Thoracic aorta (tissue), 2 donors: ENCODE measurements at regions not wholly inside any gene's neighbourhood (a gene's known extent, or its start where the extent isn't known, plus 50 kb on each side); places are given as distances from the start of the nearest gene placed in this dataset.

Source experiments
- ATAC-seq: fragments of 150-250 bp; one replicate; pipeline ENCODE4 v1.8.0; 2017; ENCODE audit warnings: low read depth; ENCODE audit not compliant: insufficient number of reproducible peaks, low FRiP score
- DNase-seq: peaks from one replicate; pipeline ENCODE4 v3.0.0-alpha.2; 2020; ENCODE audit warnings: low spot score
- H3K27ac ChIP-seq, 2 donors: fragments of 200-600 bp; sonication (generic); 1 replicate in 1 of 2; 2 replicates in 1 of 2; pipeline ENCODE4 v1.5.1; 2016; ENCODE audit warnings: mild to moderate bottlenecking in 2 of 2, moderate library complexity in 2 of 2
- H3K27me3 ChIP-seq: fragments of 200-600 bp; sonication (generic); replicated peaks from 2 replicates; pipeline ENCODE4 v1.6.0; 2016; ENCODE audit warnings: mild to moderate bottlenecking; ENCODE audit not compliant: insufficient read depth
- H3K36me3 ChIP-seq: fragments of 200-600 bp; sonication (generic); one replicate; pipeline ENCODE4 v1.5.1; 2016
- H3K4me1 ChIP-seq, 2 donors: fragments of 200-600 bp; sonication (generic); 1 replicate in 1 of 2; 2 replicates in 1 of 2; pipeline versions ENCODE4 v1.5.1 to v1.6.0; 2016; ENCODE audit warnings: low read depth in 2 of 2, mild to moderate bottlenecking in 1 of 2; ENCODE audit not compliant: control insufficient read depth in 1 of 2
- H3K4me3 ChIP-seq: fragments of 200-600 bp; sonication (generic); 2 replicates; pipeline ENCODE4 v1.5.1; 2016; ENCODE audit warnings: mild to moderate bottlenecking
- H3K9me3 ChIP-seq: fragments of 200-600 bp; sonication (generic); 2 replicates; pipeline ENCODE4 v1.5.1; 2016
- CTCF ChIP-seq: fragments of 200-600 bp; sonication (generic); IDR thresholded peaks from one replicate; pipeline ENCODE4 v1.5.1; 2019; ENCODE audit warnings: antibody characterized with exemption

GRCh38 chr2:41711736-41712135 lies 336.1 kb upstream of the PKDCC start:
- peaks cover 4 to 8% of the 10 kb centered on the region in 2 donors for H3K4me1 ChIP-seq
- H3K27ac ChIP-seq = no peak overlapping the region
- ATAC-seq (no peak), DNase-seq (no peak)
- no peaks in the 10 kb centered on the region for H3K9me3 ChIP-seq
- no peaks in the 10 kb centered on the region for H3K36me3 ChIP-seq
- TF ChIP-seq CTCF = no peak
- no peaks in the 10 kb centered on the region for H3K27me3 ChIP-seq
- H3K4me3 ChIP-seq = no peak overlapping the region

GRCh38 chr2:41716497-41716896 lies 331.3 kb upstream of the PKDCC start:
- DNase-seq (no peak), ATAC-seq (no peak)
- H3K27ac ChIP-seq = peak overlapping the region; percentile 17 to 34

GRCh38 chr2:41717839-41718238 lies 330.0 kb upstream of the PKDCC start:
- ATAC-seq (no peak), DNase-seq (no peak)
- Histone ChIP-seq H3K4me1 (peaks cover 13 to 19% of the 10 kb centered on the region in 2 donors), H3K27ac (peak overlapping the region in 1 of 2 donors; percentile 30), H3K9me3 (no peaks in the 10 kb centered on the region), H3K27me3 (no peaks in the 10 kb centered on the region), H3K4me3 (no peak overlapping the region), H3K36me3 (no peaks in the 10 kb centered on the region)
- no peak for TF ChIP-seq CTCF

More at GRCh38 chr2:41716497-41716896, 331.3 kb upstream of the PKDCC start:
- H3K4me3 ChIP-seq = no peak overlapping the region
- no peaks in the 10 kb centered on the region for H3K27me3 ChIP-seq
- no peaks in the 10 kb centered on the region for H3K9me3 ChIP-seq
- no peak for TF ChIP-seq CTCF
- no peaks in the 10 kb centered on the region for H3K36me3 ChIP-seq
- peaks cover 4 to 8% of the 10 kb centered on the region in 2 donors for H3K4me1 ChIP-seq

GRCh38 chr2:41718705-41719104 lies 329.1 kb upstream of the PKDCC start:
- TF ChIP-seq CTCF = no peak
- Histone ChIP-seq H3K4me1 (peaks cover 17 to 28% of the 10 kb centered on the region in 2 donors), H3K36me3 (no peaks in the 10 kb centered on the region), H3K4me3 (no peak overlapping the region), H3K9me3 (no peaks in the 10 kb centered on the region), H3K27ac (no peak overlapping the region), H3K27me3 (no peaks in the 10 kb centered on the region)
- no peak for ATAC-seq
- DNase-seq = no peak

GRCh38 chr2:41719756-41720155 lies 328.1 kb upstream of the PKDCC start:
- H3K27ac ChIP-seq = no peak overlapping the region
- ATAC-seq (no peak), DNase-seq (no peak)
- no peaks in the 10 kb centered on the region for H3K36me3 ChIP-seq
- peaks cover 17 to 30% of the 10 kb centered on the region in 2 donors for H3K4me1 ChIP-seq
- no peak overlapping the region for H3K4me3 ChIP-seq
- H3K9me3 ChIP-seq = no peaks in the 10 kb centered on the region
- H3K27me3 ChIP-seq = no peaks in the 10 kb centered on the region
- no peak for TF ChIP-seq CTCF
